GM21423 (cell line): ENCODE measurements at regions not wholly inside any gene's neighbourhood (a gene's known extent, or its start where the extent isn't known, plus 50 kb on each side); places are given as distances from the start of the nearest gene placed in this dataset.
"Not testable (repeated sequence)": the region's sequence is repeated elsewhere in the genome, so short reads cannot be mapped to it uniquely, and the experiment has no call there.

ENCODE experiments used
- ATAC-seq: cut with Tn5 transposase; IDR thresholded peaks from one replicate; pipeline ENCODE4 v1.9.1; 2021; ENCODE audit warnings: mild to moderate bottlenecking, moderate library complexity; ENCODE audit not compliant: unreplicated experiment

DNA sequence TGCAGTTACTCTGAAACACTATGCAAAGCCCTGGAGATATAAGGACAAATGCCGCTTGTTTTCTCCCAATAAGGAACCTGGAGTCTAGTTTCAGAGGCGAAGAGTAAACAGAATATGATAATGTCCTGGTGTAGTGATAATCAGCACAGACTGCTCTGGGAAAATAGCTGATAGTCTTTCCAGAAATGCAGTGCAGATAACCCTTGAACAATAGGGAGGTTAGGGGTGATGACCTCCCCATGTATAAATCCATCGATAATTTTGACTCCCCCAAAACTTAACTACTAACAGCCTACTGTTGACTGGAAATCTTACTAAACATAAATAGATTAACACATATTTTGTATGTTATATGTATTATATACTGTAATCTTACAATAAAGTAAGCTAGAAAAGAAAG lies 1280.9 kb upstream of the TENM3 start:
- no peak for ATAC-seq

DNA sequence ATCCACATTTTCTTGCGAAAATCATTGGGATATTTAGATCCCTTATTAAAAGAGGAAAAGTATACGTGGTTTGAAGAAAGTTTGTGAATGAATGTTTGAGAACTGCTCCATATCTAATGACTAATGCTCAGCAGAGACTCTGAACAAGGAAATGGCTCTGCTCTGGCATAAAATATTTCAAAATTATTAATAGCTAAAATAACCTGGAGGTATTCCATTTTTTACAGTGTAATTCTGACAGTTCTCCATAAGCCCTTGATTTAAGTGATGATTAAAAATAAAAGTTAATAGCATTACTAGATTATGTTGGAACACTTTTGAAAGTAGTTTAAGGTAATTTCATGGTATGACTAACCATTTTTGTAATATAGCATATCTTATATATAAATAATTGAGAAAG lies 1276.9 kb upstream of the TENM3 start:
- ATAC-seq: no peak

GRCh38 chr4:180967936-180968335 lies 1275.3 kb upstream of the TENM3 start:
- ATAC-seq: no peak

DNA sequence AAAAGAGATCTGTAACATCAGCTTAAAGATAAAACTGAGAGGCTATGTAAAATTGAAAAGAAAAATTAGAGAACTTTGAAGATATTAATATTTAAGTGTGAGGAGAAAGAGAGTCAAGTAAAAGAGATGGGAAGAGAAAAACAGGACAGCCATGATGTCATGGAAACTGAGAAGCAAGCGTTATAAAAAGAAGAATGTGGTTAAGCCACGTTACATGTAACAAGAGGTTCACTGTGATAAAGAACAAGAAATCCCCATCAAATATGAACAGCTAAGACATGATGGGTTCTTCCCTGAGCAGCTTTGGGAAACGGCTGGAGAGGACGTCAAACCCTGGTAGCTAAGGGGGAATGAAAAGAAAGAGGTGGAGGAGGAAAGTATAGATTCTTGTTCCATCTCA lies 1269.3 kb upstream of the TENM3 start:
- no peak for ATAC-seq

GRCh38 chr4:180990931-180991330 lies 1252.3 kb upstream of the TENM3 start:
- no peak for ATAC-seq

DNA sequence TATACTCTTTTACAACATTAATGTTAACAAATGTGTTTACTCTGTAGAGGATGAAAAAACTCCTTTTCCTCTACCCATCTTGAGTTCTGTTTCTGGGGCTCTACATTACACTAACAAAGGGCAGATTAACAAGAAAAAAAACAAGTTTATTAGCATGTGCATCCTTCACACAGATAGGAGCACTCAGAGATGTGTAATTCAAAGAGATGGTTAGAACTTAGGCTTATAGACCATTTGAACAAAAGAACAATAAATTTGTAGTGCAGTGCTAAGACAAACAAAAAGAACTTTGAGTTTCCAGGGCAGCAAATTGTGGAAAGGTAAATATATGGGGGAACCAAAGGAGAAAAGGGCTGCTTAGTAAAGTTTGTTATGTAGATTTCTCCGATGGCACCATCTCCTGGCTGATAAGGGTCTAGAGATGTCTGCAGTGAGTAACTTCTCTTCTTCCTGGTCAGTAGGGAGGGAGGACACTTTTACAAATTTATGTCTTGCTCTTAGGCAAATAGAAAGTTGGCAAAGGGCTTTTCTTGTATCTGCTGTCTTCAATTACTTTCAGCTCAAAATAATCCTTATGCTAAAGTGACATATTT lies 1249.9 kb upstream of the TENM3 start:
- no peak for ATAC-seq

DNA sequence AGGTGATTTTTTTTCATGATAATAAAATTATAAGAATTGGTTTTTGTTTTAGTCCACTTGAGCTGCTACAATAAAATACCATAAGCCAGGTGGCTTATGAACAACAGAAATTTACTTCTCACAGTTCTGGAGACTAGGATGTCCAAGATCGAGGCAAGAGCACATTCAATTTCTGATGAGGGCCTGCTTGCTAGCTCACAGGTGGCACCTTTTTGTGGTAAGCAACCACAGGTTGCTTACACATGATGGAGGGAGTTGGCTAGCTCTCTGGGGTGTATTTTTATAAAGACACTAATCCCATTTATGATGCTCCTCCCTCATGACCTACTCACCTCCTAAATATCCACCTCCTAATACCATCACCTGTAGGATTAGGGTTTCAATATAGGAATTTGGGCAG lies 1248.5 kb upstream of the TENM3 start:
- ATAC-seq: no peak

- no peak for ATAC-seq
Observed at GRCh38 chr4:180999217-180999616, 1244.0 kb upstream of the TENM3 start.

GRCh38 chr4:181004056-181004455 lies 1239.1 kb upstream of the TENM3 start:
- ATAC-seq: no peak

DNA sequence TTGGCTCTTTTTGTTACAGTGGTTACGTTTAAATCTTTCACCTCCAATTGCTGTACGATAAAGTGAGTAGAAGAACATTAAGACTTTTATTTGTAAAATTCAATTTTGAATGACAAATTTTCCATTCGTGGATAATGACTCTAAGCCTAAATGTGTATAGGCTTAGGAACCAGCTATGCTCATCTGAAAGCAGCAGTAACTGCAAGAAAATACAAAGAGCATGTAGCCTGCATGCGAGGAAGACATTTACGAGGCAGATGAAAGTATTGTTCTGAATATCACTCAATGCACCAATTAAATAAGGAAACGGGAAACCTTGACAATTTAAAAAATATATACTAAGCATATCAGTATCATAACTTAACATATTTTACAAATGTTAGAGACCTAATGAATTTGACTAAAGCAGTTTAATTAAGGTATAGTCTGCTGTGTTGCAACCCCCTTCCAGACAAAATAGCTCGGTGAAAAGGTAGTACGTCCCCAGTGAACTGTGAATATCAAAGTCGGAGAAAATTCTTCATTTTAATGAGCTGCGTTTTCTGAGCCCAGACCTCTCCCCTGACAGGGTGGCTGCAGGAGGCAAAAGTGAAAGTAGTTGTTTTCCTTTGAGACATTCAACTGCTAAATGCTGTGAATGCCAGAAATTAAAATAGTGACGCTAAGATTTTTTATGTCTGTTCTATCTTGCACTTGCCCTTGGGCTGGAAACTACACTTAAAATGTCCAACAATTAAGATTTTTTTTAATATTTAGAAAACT lies 1236.5 kb upstream of the TENM3 start:
- ATAC-seq: no peak

GRCh38 chr4:181007751-181008150 lies 1235.5 kb upstream of the TENM3 start:
- ATAC-seq: no peak

DNA sequence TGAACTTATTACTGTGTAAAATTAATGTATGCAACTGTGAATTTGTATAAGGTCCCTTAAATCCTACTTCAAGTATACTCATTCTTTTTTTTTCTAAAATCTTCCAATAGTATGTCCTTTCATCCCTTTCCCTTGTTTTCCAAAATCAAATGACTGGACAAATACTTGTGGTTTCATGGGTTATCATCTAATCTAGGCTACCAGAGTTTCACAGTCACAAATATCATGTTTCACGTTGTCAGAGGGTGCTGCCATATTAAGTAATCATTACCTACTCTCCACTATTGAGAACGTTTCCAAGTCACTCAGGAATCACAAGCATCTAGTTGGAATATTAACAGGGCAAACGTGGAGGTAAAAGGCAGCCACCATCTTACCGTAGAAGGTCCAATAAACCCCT lies 1235.0 kb upstream of the TENM3 start:
- ATAC-seq: no peak

DNA sequence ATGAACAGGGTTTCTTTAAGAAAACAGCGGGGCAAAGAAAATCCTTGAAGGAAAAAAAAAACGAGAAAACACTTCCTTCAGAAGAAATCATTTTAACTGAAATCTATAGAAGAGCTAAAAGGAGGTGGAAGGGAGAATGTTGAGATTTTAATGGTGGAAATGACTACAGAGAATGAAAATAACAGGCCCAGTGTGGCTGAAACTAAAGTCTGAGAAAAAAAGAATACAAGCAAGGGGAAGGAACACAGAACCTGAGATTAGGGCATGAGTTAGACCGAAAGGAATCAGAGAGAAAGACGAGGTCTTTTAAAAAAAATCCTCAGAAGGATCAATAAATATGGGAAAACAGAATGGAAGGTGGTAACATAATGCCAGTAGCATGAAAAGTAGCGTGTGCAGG lies 1230.0 kb upstream of the TENM3 start:
- no peak for ATAC-seq

DNA sequence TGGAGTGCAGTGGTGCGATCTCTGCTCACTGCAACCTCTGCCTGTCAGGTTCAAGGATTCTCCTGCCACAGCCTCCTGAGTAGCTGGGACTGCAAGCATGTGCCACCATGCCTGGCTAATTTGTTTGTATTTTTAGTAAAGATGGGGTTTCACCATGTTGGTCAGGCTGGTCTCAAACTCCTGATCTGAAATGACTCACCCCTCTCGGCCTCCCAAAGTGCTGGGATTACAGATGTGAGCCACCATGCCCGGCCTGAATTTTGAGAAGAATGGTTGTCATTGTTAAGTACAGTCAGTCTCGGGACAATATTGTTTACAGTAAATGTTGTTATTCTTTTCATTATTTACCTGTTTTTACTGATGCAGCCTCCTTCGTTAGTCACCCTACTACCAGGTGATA lies 1226.2 kb upstream of the TENM3 start:
- no peak for ATAC-seq

- ATAC-seq: no peak
Observed at GRCh38 chr4:181018472-181018871, 1224.7 kb upstream of the TENM3 start.

- ATAC-seq: no peak
Observed at GRCh38 chr4:181018913-181019312, 1224.3 kb upstream of the TENM3 start.

- ATAC-seq: no peak
Observed at GRCh38 chr4:181020456-181020855, 1222.7 kb upstream of the TENM3 start.

DNA sequence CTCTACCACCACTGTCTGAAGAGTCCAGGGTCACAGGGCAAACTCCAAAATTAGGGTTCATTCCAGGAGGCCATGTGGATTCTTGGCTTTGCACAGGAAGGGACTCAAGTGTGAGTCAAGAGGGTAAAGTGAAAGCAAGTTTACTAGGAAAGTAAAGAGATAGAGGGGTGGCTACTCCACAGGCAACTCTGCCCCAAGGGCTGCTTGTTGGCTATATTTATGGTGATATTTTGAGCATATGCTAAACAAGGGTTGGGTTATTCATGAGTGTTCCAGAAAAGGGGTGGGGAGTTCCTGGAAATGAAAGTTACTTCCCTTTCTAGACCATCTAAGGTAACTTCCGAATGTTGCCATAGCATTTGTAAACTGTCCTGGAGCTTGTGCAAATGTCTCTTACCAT lies 1222.0 kb upstream of the TENM3 start:
- no peak for ATAC-seq

GRCh38 chr4:181030135-181030921 lies 1212.9 kb upstream of the TENM3 start:
- ATAC-seq: not testable (repeated sequence)

- no peak for ATAC-seq
Observed at GRCh38 chr4:181030961-181031360, 1212.2 kb upstream of the TENM3 start.

- no peak for ATAC-seq
Observed at GRCh38 chr4:181043486-181043885, 1199.7 kb upstream of the TENM3 start.

DNA sequence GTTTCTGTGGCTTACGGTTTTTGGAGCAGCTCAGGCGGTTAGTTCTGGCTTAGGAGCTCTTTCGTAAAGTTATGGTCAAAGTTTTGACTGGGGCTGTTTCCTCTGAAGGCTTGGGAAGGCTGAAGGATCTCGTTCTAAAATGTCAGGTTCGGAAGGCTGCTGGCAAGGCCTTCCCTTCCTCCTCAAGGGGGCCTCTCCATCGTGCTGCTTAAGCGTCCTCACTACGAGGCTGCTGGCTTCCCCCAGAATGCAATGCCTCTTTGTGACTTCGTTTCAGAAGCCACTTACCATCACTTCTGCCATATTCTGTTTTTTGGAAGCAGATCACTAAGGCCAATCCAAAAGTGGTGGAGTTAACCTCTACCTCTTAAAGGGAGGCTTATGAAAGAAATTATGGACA lies 1196.4 kb upstream of the TENM3 start:
- no peak for ATAC-seq
